A549 (cell line): ENCODE measurements at regions not wholly inside any gene's neighbourhood (a gene's known extent, or its start where the extent isn't known, plus 50 kb on each side); places are given as distances from the start of the nearest gene placed in this dataset.

ENCODE experiments used
- CBX8 ChIP-seq: fragments of 200-600 bp; sonication (generic); IDR thresholded peaks from 2 replicates; pipeline ENCODE4 v1.6.1; 2016
- CTCF ChIP-seq: fragments of >200 bp; sonication (Bioruptor Twin); formaldehyde crosslinking; IDR thresholded peaks from 3 replicates; pipeline ENCODE4 v1.5.1; 2016
- EP300 ChIP-seq, 2 experiments: fragments of >200 bp; sonication (Bioruptor Twin); formaldehyde crosslinking; IDR thresholded peaks; 2 replicates in 1 of 2; 3 replicates in 1 of 2; pipeline ENCODE4 v1.6.1; 2016 to 2017
- HDAC2 ChIP-seq: fragments of 200-600 bp; sonication (generic); IDR thresholded peaks from 2 replicates; pipeline ENCODE4 v1.6.1; 2016
- JUN ChIP-seq, 2 experiments: fragments of >200 bp; sonication (Bioruptor Twin); formaldehyde crosslinking; IDR thresholded peaks; 2 replicates in 1 of 2; 3 replicates in 1 of 2; pipeline ENCODE4 v1.6.1; 2016 to 2017
- JUNB ChIP-seq: fragments of >200 bp; sonication (Bioruptor Twin); formaldehyde crosslinking; IDR thresholded peaks from 2 replicates; pipeline ENCODE4 v1.6.1; 2016
- MAX ChIP-seq: IDR thresholded peaks from 2 replicates; pipeline ENCODE4 v1.6.1; 2012
- NFE2L2 ChIP-seq: fragments of 150-350 bp; conservative IDR thresholded peaks from 2 replicates; pipeline ENCODE4 v1.6.1; 2014; ENCODE audit warnings: low read length
- POLR2A ChIP-seq: IDR thresholded peaks from 2 replicates; pipeline ENCODE4 v1.6.1; 2012; ENCODE audit warnings: mild to moderate bottlenecking, low read length
- POLR2AphosphoS2 ChIP-seq: conservative IDR thresholded peaks from 2 replicates; pipeline ENCODE4 v1.6.1; 2012; ENCODE audit warnings: low read length, improper control_type of control experiment, inconsistent platforms
- ZFP36 ChIP-seq: fragments of 450-650 bp; IDR thresholded peaks from 2 replicates; pipeline ENCODE4 v1.6.1; 2014; ENCODE audit warnings: borderline replicate concordance; ENCODE audit not compliant: partially characterized antibody

GRCh38 chr1:221855156-221855555 lies 113.3 kb upstream of the DUSP10 start:
- TF ChIP-seq MAX (no peak), CTCF (no peak), ZFP36 (no peak), HDAC2 (no peak), JUNB (no peak), JUN (IDR thresholded peaks at IDR 0.05) (no peak), POLR2A (no peak), NFE2L2 (no peak), POLR2AphosphoS2 (no peak), EP300 (IDR thresholded peaks at IDR 0.05) (no peak), CBX8 (no peak)
